GM19438 (cell line): ENCODE measurements at regions not wholly inside any gene's neighbourhood (a gene's known extent, or its start where the extent isn't known, plus 50 kb on each side); places are given as distances from the start of the nearest gene placed in this dataset.
"Not testable (repeated sequence)": the region's sequence is repeated elsewhere in the genome, so short reads cannot be mapped to it uniquely, and the experiment has no call there.

Experiments
- ATAC-seq: cut with Tn5 transposase; IDR thresholded peaks from one replicate; pipeline ENCODE4 v1.9.1; 2021; ENCODE audit warnings: low read depth; ENCODE audit not compliant: unreplicated experiment

DNA sequence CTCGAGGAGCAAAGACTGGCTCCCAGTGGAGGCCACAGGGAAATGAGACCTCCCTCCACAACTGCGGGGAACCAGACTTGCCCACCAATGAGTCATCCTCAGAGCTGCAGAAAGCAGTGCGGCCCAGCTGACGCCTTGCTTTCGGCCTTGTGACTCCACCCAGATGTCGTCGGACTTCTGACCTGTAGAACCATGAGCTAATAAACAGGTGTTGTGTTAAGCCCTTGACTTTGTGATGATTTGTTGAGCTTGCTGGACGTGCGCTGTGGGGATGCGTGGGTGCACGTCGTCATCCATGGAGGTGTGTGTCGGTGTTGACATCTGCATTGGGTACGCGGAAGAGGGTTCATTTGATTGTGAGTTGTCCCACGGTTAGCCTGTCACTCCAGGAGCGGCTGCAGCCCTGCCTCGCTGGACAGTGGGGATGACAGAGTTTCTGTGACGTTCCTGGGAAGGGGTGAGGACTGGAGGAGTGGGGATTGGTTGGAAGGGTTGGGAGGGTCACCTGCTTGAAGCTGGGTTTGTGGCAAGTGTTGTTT is 154.1 kb downstream of the SH3BP4 start:
- no peak for ATAC-seq

GRCh38 chr2:235106874-235107639 is 155.2 kb downstream of the SH3BP4 start:
- no peak for ATAC-seq

- no peak for ATAC-seq
Measured at GRCh38 chr2:235107640-235107951, 155.8 kb downstream of the SH3BP4 start.

DNA sequence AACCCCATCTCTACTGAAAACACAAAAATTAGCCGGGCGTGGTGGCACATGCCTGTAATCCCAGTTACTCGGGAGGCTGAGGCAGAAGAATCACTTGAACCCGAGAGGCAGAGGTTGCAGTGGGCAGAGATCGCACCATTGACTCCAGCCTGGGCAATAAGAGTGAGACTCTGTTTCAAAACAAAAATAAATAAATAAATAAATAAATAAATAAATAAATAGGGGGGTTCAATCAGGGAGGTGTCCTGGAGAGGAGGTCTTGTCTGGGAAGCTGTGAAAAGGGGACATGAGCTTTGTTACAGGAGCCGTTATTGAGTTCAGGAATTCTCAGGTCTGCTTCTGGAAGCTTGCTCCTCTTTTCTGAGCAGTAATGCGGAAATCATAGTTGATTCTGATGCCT is 157.7 kb downstream of the SH3BP4 start:
- not testable (repeated sequence) for ATAC-seq

- no peak for ATAC-seq
Measured at GRCh38 chr2:235112365-235112764, 160.5 kb downstream of the SH3BP4 start.

- ATAC-seq: no peak
Measured at GRCh38 chr2:235113854-235114253, 162.0 kb downstream of the SH3BP4 start.

- ATAC-seq: no peak
Measured at GRCh38 chr2:235114286-235114685, 162.5 kb downstream of the SH3BP4 start.

- no peak for ATAC-seq
Measured at GRCh38 chr2:235115521-235115920, 163.7 kb downstream of the SH3BP4 start.

DNA sequence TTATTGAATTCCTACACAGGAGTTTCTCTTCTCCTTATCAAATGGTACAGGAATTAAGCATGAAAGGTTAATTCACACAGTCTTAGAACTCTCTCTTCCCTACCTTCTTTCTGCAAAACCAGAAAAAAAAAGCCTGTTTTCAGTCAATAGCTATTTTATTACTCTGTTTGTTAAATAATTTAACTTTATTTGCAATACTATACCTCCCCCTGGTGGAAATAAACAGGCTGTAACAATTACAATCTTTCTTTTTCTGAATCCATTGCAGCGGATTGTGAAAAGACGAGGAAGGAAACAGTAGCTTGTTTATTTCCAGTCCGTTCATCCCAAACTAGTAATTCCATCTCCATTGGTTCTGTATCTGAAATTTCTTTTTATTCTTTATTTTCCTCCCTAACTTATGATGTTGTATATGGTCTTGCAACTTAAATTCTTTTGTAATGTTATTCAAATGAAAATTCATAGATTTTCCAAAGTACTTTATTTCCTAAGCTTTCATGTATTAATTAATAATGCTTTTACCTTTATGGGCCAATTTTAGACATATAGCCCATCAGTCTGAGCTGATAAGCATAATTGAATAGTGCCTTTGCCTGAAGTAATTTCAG is 165.2 kb downstream of the SH3BP4 start:
- no peak for ATAC-seq

DNA sequence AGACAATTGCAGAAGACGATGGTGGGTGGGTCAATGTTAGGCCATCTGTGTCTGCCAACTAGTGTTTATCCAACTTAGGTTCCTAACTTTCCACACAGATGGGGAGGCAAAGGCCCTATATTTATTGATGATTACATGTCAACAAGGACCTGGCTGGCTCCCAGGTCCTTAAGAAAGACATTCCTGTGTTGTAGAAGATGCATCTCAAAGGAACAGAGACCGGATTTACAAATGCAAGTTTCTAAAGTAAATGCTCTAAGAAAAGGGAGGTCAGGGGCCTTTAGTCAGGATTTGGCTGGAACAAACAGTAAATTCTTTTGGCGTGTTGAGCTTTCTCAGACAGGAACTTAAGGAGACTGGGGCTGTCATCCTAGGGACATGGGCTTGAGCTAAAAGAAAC is 175.0 kb downstream of the SH3BP4 start:
- no peak for ATAC-seq

DNA sequence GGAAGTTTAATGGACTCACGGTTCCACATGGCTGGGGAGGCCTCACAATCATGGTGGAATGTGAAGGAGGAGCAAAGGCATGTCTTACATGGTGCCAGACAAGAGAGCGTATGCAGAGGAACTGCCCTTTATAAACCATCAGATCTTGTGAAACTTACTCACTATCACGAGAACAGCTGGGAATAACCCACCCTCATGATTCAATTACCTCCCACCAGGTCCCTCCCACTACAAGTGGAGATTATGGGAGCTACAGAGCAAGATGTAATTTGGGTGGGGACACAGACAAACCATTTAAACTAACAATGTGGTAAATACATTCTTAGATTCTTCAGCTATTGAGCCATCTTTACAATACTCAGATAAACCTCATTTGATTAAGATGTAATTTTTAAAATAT is 176.1 kb downstream of the SH3BP4 start:
- ATAC-seq: no peak

DNA sequence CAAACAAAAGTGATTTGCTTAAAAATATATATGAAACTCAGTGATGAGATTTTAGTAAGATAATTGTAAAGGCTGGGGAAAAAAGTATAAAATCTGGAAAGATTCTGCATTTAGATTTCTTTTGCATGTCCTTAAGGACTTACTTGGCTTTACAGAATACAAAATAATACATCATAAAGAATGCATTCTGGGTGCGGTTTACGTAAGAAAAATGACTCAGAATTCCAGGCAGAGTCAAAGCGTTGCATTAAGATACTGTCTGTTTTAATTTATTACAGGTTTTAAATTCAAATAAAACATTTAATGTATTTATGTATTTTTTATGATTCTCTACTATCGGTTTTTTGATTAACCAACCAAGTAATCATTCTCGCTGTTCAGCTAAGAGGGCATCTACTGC is 178.0 kb downstream of the SH3BP4 start:
- no peak for ATAC-seq

DNA sequence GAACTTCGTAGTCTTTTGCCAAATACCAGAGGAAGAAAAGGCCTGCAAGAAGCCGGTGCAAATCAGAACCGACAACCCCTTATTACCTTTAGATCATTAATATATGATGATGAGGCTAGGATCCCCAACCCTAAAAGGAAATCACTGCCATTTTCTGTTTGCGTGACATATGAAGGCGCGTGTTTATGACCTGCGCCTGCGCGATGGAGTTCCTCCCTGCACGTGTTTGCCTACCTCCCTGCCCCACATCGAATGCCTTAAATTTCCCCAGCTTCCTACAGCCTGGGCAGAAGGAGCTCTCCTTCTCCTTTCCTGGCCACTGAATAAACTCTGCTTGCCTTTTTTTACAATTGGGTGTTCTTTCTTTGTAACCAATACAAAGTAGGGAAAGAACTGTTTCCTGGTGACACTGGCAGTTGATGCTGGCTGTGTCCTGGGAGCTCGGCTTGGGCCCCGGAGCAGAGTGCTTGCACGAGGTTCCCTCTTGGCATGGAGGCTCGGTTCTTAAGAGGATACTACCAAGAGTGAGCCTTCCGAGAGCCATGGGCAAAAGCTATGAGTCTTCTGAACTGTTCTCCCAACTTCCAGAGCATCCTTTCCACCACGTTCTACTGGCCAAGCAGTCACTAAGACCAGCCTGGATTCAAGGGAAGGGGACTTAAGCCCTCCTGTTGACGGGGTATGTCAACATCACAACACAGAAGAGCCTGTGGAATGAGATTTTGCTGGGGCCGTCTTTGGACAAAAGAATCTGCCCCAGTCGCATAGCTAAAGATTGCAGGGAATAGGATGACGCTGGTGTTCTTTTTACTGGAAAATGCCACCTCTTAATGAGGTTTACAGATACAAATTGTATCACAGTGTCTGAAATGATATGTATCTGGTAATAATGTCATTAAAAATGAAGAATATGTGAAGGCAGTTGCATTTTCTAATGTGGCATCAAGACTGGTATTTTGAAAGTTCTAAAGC is 179.8 kb downstream of the SH3BP4 start:
- no peak for ATAC-seq

- ATAC-seq: no peak
Measured at GRCh38 chr2:235132651-235133050, 180.8 kb downstream of the SH3BP4 start.

DNA sequence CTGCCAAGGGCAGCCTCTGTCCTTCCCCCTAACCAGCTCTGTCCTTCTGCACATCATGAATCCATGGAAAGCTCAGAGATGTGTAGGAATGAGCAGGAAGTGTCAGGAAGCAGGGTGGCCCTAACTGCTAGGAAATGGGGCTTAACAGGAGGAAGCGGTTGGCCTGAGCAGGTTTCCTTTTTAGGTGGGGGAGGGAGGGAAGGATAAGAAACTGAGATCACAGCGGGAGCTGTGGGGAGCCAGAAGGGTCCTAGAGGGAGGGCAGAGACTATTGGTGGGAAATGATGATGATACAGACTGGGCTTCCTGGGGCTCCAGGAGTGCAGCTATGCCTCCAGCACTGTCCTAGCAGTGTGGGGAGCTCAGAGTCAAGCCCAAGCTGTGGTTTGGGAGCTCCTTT is 182.0 kb downstream of the SH3BP4 start:
- ATAC-seq: no peak

DNA sequence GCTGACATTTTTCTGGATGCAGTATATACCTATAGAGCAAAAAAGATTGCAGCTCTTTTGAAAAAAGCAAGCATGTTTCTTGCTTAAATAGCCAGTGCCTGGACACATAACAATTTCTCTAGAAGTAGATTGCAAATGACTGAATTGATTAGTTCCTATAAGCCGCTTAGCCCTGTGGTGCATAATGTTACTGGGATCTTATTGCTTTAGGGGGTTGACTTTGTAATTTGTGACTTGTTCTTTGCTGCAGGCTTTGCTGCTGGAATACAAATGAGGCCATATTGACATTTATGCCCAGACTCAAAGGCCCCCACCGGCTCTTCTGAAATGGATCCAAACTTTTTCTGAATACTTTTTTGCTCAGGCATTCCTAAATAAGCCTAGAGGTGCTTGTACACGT is 182.6 kb downstream of the SH3BP4 start:
- no peak for ATAC-seq

- ATAC-seq: no peak
Measured at GRCh38 chr2:235135195-235135965, 183.6 kb downstream of the SH3BP4 start.

DNA sequence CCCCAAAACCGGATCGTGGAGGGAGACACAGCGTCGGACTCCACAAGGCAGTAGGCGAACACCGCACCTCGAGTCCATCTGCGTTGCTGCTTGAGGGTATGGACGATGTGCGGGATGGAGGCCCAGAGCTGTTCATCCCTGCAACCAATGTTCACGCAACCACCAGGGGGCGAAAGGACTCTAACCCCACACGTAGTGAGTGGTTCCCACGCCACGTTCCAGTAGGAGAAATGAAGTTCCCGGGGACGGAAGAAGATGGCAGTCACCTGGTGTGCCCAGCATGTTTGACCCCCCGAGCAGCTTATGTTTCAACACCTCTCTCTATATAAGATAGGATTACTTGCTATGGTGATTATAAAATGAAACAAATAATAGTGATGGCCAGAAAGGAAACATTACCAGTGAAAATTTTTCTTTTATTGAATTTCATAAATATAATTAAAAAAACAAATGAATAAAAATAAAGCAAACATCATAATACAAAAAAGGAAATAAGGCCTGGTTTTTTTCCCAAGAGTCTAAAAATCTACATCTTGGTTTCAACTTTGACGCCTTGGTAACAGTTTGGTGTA is 184.3 kb downstream of the SH3BP4 start:
- no peak for ATAC-seq

DNA sequence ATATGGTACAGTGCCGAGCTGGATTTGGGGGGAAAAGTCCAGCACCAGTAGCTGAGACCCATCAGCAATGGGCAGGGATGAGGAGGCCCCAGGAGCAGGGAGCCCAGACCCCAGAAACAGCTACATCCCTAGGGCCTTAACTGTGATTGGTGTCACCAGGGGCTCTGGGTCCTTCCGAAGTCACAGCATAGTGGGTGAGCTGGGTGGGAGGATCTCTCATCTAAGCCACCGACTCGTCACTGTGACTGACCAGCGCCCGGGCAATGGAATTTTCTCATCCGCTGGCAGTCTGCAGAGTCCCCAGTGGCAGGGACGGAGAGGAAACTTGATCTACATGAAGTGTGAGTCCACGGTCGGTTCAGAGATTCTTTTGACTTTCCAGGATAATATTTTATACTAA is 186.5 kb downstream of the SH3BP4 start:
- ATAC-seq: no peak
